Peyer's patch (tissue), 4 donors: ENCODE measurements at regions not wholly inside any gene's neighbourhood (a gene's known extent, or its start where the extent isn't known, plus 50 kb on each side); places are given as distances from the start of the nearest gene placed in this dataset.

Source experiments
- POLR2A ChIP-seq, 2 donors: fragments of 450-650 bp; IDR thresholded peaks; one replicate each; pipeline ENCODE4 v1.5.1; 2017; ENCODE audit warnings: antibody characterized with exemption in 2 of 2, mild to moderate bottlenecking in 2 of 2, moderate library complexity in 2 of 2
- TF ChIP-seq, protein P1 (sequence below), 6 experiments: fragments of 450-650 bp in 4 of 6; fragments of 200-600 bp in 2 of 6; sonication (generic) in 1 of 6; IDR thresholded peaks; one replicate each; pipeline ENCODE4 v1.5.1; 2017 to 2019; ENCODE audit warnings: antibody characterized with exemption in 6 of 6, mild to moderate bottlenecking in 3 of 6, moderate library complexity in 1 of 6

DNA sequence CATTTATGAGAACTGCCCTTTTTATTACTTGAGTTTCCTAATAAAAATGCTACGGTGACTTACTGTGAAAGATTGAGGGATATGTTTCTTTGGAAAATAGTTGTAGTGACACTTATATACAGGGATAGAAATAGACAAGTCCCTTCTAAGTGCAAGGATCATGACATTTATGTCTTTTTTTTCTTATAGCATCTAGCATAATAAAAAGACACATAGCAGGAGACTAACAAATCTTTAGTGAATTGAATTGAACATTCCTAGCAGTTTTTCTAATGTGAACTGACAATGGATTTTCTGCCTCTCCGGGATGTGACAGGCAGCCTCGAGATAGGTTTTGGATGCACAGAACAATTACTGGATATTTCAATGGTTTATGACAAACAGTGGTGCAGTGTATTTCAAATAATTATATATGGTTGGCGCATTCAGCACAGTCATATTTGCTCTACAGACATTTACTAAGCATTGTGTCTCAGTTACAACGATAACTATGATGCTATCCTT, 562.8 kb downstream of the ADCYAP1 start:
- no peak for TF ChIP-seq POLR2A (IDR thresholded peaks at IDR 0.05)
- TF ChIP-seq, protein P1, sequence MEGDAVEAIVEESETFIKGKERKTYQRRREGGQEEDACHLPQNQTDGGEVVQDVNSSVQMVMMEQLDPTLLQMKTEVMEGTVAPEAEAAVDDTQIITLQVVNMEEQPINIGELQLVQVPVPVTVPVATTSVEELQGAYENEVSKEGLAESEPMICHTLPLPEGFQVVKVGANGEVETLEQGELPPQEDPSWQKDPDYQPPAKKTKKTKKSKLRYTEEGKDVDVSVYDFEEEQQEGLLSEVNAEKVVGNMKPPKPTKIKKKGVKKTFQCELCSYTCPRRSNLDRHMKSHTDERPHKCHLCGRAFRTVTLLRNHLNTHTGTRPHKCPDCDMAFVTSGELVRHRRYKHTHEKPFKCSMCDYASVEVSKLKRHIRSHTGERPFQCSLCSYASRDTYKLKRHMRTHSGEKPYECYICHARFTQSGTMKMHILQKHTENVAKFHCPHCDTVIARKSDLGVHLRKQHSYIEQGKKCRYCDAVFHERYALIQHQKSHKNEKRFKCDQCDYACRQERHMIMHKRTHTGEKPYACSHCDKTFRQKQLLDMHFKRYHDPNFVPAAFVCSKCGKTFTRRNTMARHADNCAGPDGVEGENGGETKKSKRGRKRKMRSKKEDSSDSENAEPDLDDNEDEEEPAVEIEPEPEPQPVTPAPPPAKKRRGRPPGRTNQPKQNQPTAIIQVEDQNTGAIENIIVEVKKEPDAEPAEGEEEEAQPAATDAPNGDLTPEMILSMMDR (IDR thresholded peaks at IDR 0.05) = no peak
